GM12873 (cell line): ENCODE measurements at regions not wholly inside any gene's neighbourhood (a gene's known extent, or its start where the extent isn't known, plus 50 kb on each side); places are given as distances from the start of the nearest gene placed in this dataset.

ENCODE experiments used
- CTCF ChIP-seq: IDR thresholded peaks from 2 replicates; pipeline ENCODE4 v1.5.1; 2012; ENCODE audit warnings: low read depth, mild to moderate bottlenecking, moderate library complexity, low read length, control low read depth; ENCODE audit not compliant: insufficient read depth; ENCODE audit errors: missing control alignments

GRCh38 chr2:106649306-106649705, 162.1 kb downstream of the CD8B2 start:
- TF ChIP-seq CTCF = no peak

- no peak for TF ChIP-seq CTCF
Measured at GRCh38 chr2:106653465-106653864, 166.3 kb downstream of the CD8B2 start.

GRCh38 chr2:106658616-106659015, 171.5 kb downstream of the CD8B2 start:
- no peak for TF ChIP-seq CTCF

- TF ChIP-seq CTCF = no peak
Measured at GRCh38 chr2:106664669-106665068, 177.5 kb downstream of the CD8B2 start.

GRCh38 chr2:106667478-106668070, 180.4 kb downstream of the CD8B2 start:
- TF ChIP-seq CTCF = no peak

GRCh38 chr2:106685180-106685897, 198.2 kb downstream of the CD8B2 start:
- TF ChIP-seq CTCF = peak; percentile 21

GRCh38 chr2:106686814-106687213, 199.2 kb downstream of the ST6GAL2 start:
- no peak for TF ChIP-seq CTCF
